Ishikawa (cell line): ENCODE measurements at regions not wholly inside any gene's neighbourhood (a gene's known extent, or its start where the extent isn't known, plus 50 kb on each side); places are given as distances from the start of the nearest gene placed in this dataset.

Experiments used
- ZBTB7A ChIP-seq: IDR thresholded peaks from 2 replicates; pipeline ENCODE4 v1.6.1; 2012; ENCODE audit warnings: low read depth
- TF ChIP-seq, protein P1 (sequence below): IDR thresholded peaks from 2 replicates; pipeline ENCODE4 v1.6.1; 2012; ENCODE audit warnings: low read depth, mild to moderate bottlenecking

DNA sequence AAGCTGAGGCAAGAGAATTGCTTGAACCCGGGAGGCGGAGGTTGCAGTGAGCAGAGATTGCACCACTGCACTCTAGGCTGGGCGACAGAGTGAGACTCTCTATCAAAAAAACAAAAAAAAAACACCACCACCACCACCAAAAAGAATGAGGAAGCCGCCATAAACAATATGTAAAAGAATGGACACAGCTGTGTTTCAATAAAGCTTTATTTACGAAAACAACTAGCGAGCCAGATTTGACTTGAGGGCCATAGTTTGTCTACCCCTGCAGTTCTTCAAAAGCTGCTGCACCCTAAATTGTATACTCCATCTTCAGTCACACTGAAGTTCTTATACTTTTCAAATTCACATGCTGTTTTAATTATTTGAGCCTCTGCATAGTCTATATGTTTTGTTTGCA is 306.5 kb upstream of the KLF3 start:
- TF ChIP-seq, protein P1, sequence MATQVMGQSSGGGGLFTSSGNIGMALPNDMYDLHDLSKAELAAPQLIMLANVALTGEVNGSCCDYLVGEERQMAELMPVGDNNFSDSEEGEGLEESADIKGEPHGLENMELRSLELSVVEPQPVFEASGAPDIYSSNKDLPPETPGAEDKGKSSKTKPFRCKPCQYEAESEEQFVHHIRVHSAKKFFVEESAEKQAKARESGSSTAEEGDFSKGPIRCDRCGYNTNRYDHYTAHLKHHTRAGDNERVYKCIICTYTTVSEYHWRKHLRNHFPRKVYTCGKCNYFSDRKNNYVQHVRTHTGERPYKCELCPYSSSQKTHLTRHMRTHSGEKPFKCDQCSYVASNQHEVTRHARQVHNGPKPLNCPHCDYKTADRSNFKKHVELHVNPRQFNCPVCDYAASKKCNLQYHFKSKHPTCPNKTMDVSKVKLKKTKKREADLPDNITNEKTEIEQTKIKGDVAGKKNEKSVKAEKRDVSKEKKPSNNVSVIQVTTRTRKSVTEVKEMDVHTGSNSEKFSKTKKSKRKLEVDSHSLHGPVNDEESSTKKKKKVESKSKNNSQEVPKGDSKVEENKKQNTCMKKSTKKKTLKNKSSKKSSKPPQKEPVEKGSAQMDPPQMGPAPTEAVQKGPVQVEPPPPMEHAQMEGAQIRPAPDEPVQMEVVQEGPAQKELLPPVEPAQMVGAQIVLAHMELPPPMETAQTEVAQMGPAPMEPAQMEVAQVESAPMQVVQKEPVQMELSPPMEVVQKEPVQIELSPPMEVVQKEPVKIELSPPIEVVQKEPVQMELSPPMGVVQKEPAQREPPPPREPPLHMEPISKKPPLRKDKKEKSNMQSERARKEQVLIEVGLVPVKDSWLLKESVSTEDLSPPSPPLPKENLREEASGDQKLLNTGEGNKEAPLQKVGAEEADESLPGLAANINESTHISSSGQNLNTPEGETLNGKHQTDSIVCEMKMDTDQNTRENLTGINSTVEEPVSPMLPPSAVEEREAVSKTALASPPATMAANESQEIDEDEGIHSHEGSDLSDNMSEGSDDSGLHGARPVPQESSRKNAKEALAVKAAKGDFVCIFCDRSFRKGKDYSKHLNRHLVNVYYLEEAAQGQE = no peak
- TF ChIP-seq ZBTB7A = no peak
